HFFc6 (cell line): ENCODE measurements at regions not wholly inside any gene's neighbourhood (a gene's known extent, or its start where the extent isn't known, plus 50 kb on each side); places are given as distances from the start of the nearest gene placed in this dataset.

Source experiments
- DNase-seq: peaks from one replicate; pipeline ENCODE4 v3.0.0-alpha.2; 2018
- H3K27ac Mint-ChIP-seq: 2 replicates; pipeline ENCODE4 v1.8.0; 2020; ENCODE audit warnings: mild to moderate bottlenecking, mixed read lengths
- H3K27me3 Mint-ChIP-seq: 2 replicates; pipeline ENCODE4 v1.8.0; 2021; ENCODE audit warnings: mild to moderate bottlenecking, moderate library complexity, mixed read lengths; ENCODE audit not compliant: insufficient read depth
- H3K36me3 Mint-ChIP-seq: 2 replicates; pipeline ENCODE4 v1.8.0; 2021; ENCODE audit warnings: low read depth, mixed read lengths
- H3K4me1 Mint-ChIP-seq: 2 replicates; pipeline ENCODE4 v1.8.0; 2020; ENCODE audit warnings: low read depth, mixed read lengths
- H3K4me3 Mint-ChIP-seq: 2 replicates; pipeline ENCODE4 v1.8.0; 2020; ENCODE audit warnings: mild to moderate bottlenecking, moderate library complexity, mixed read lengths
- H3K9me3 Mint-ChIP-seq: 2 replicates; pipeline ENCODE4 v1.8.0; 2020; ENCODE audit warnings: mild to moderate bottlenecking, mixed read lengths
- TF ChIP-seq, protein P1 (sequence below): fragments of 200-600 bp; sonication (generic); IDR thresholded peaks from 2 replicates; pipeline ENCODE4 v1.5.0; 2021; ENCODE audit warnings: antibody characterized with exemption, mild to moderate bottlenecking

DNA sequence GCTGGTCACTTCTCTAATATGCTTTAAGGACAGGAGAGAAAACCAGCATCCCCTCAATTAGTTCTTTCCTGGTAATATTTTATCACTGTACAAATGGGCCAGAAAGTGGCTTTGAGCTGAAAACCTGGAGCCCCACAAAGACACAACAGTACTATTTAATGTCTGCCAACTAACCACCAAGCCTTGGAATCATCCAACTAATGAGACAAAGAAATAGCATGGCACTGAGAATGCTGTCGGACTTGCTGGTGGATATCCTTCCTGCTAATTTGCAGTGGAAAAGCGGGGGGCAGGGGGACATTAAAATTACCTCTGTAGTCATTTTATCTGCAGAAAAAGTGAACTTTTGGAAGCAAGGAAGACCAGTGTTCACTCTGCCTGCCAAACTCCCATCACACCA lies 288.5 kb downstream of the KBTBD8 start:
- TF ChIP-seq, protein P1, sequence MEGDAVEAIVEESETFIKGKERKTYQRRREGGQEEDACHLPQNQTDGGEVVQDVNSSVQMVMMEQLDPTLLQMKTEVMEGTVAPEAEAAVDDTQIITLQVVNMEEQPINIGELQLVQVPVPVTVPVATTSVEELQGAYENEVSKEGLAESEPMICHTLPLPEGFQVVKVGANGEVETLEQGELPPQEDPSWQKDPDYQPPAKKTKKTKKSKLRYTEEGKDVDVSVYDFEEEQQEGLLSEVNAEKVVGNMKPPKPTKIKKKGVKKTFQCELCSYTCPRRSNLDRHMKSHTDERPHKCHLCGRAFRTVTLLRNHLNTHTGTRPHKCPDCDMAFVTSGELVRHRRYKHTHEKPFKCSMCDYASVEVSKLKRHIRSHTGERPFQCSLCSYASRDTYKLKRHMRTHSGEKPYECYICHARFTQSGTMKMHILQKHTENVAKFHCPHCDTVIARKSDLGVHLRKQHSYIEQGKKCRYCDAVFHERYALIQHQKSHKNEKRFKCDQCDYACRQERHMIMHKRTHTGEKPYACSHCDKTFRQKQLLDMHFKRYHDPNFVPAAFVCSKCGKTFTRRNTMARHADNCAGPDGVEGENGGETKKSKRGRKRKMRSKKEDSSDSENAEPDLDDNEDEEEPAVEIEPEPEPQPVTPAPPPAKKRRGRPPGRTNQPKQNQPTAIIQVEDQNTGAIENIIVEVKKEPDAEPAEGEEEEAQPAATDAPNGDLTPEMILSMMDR = no peak
- Mint-ChIP-seq H3K27ac (no peak overlapping the region), H3K36me3 (no peaks in the 10 kb centered on the region), H3K4me1 (no peaks in the 10 kb centered on the region), H3K4me3 (no peak overlapping the region), H3K9me3 (peaks cover 2% of the 10 kb centered on the region; the same call in 1 of the 2 replicates), H3K27me3 (no peaks in the 10 kb centered on the region)
- DNase-seq = no peak

DNA sequence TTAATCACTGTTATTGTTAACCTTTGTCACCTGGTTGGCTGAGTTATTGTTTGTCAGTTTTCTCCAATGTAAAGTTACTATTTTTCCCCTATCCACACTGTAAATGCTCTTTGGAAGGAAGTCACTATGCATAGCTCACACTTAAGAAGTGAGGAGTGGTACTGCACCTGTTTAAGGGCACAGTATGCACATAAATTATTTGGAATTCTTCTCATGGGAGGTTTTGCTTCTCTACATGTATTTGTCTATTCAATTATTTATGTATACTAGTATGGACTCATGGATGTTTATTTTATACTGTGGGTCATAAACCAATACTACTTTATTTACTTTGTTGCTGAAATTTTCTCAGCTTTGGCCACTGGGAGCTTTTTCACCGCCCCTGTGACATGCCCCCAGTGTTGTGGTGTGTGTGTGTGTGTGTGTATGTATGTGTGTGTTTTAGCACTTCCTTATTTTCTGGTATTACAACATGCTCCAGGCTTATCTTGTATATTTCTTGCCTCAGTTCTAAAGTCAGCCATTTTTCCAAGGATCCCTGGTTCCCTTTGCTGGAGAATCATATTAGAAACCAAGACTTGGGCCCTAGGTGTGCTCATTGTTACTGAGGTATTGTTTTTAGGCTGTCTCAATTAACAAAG lies 290.5 kb downstream of the KBTBD8 start:
- no peaks in the 10 kb centered on the region for H3K36me3 Mint-ChIP-seq
- TF ChIP-seq, protein P1 = no peak
- no peaks in the 10 kb centered on the region for H3K4me1 Mint-ChIP-seq
- no peak overlapping the region for H3K27ac Mint-ChIP-seq
- peaks cover 7% of the 10 kb centered on the region for H3K9me3 Mint-ChIP-seq
- no peak for DNase-seq
- H3K4me3 Mint-ChIP-seq = no peak overlapping the region
- H3K27me3 Mint-ChIP-seq = no peaks in the 10 kb centered on the region

DNA sequence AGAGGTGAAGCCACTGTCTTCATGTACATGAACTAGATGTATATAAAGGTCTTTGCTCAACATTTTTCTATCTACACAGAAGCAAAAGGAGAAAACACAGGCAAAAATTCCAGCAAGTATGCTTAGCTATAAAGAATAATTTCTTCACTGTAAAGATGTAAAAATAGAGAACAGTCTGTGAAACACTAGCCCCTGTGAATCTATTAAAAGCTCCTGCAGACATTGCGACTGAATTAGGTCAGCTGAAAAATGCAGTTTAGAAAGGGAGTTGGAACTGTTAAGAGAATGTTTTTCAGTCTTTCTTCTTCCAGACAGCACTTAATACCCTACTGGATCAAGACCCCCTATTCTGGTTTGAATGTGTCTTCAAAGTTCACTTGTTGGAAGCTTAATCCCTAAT lies 291.5 kb downstream of the KBTBD8 start:
- Mint-ChIP-seq H3K4me3 (no peak overlapping the region), H3K4me1 (no peaks in the 10 kb centered on the region), H3K9me3 (peaks cover 7% of the 10 kb centered on the region), H3K27me3 (no peaks in the 10 kb centered on the region), H3K36me3 (no peaks in the 10 kb centered on the region), H3K27ac (no peak overlapping the region)
- no peak for DNase-seq
- TF ChIP-seq, protein P1 = no peak

DNA sequence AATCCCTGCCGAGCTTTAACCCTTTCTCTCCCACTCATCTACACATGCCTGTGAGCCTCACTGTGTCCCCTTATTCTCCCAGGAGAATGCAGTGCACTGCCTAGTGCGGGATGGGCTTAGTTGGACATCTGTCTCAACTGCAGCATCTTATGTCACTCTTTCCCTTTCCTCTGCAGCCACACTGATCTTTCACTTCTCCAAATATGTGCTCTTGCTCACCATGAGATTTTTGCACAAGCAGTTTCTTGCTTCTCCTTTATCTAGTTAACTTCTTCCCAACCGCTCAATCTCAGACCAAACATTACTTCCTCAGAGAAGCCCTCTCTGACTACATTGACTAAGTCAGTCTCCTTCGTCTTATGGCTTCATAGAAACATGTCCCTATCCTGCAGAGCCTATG lies 292.3 kb downstream of the KBTBD8 start:
- no peak for DNase-seq
- no peaks in the 10 kb centered on the region for H3K36me3 Mint-ChIP-seq
- TF ChIP-seq, protein P1 = no peak
- no peaks in the 10 kb centered on the region for H3K27me3 Mint-ChIP-seq
- no peak overlapping the region for H3K27ac Mint-ChIP-seq
- no peaks in the 10 kb centered on the region for H3K4me1 Mint-ChIP-seq
- no peak overlapping the region for H3K4me3 Mint-ChIP-seq
- H3K9me3 Mint-ChIP-seq = peaks cover 7% of the 10 kb centered on the region

DNA sequence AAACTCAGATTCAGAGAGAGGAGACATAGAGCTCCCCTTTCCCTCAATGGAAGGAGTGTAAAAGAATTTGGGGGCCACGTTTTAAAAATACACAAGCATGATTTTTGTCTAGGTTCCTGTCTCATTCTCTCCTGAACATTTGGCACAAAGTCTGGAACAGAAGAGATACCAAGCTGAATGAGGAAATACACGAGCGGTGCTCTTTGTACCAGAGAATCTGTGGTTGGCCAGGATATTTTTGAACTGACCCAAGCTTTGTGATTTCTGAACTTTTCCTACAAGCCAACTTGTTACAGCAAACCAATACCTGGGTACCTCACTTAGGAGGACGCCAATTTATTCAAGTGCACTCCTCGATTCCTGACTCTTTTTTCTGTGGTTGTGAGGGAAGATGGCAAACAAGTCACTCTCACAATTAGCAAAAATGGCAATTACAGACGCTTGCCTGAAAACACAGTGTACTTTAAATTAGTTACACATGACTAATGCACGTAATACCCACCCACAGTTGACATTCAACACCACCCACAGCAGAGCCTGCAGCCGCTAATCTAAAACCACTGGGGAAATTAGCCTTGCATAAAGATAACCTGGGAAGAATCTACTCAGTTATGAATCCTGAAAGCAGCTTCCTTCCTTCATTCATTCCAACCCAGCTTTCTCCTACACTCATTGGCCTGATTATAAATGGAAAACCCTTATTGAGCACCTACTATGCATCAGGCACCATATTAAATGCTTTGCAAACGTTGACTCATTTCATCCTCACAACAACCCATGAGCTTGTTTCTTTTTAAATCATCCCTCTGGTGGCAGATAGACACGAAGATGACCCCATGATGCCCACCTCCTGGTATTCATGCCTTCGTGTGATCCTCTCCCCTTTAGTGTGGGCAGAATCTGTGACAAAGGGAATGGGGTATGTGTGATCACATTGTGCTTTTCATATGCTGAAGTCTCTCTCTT lies 293.5 kb downstream of the KBTBD8 start:
- H3K36me3 Mint-ChIP-seq = no peaks in the 10 kb centered on the region
- H3K27ac Mint-ChIP-seq = no peak overlapping the region
- no peak overlapping the region for H3K4me3 Mint-ChIP-seq
- no peaks in the 10 kb centered on the region for H3K4me1 Mint-ChIP-seq
- no peak for DNase-seq
- TF ChIP-seq, protein P1 = no peak
- no peaks in the 10 kb centered on the region for H3K27me3 Mint-ChIP-seq
- peaks cover 7% of the 10 kb centered on the region for H3K9me3 Mint-ChIP-seq
